ENCODE measurements at regions not wholly inside any gene's neighbourhood (a gene's known extent, or its start where the extent isn't known, plus 50 kb on each side); places are given as distances from the start of the nearest gene placed in this dataset.

GRCh38 chr1:4273747-4274146 is 373.7 kb upstream of the C1orf174 start:
- no peak overlapping the region for H3K4me2 ChIP-seq (ENCODE audit: insufficient read depth, low read length)
- no peaks in the 10 kb centered on the region for H3K9me3 ChIP-seq (ENCODE audit: low read depth, low read length)
- H2AFZ ChIP-seq (ENCODE audit: low read length), result no peak overlapping the region
- no peak for DNase-seq (ENCODE audit: insufficient read length, low spot score, missing footprints)
- H3K27me3 ChIP-seq (ENCODE audit: insufficient read depth, low read length), result no peaks in the 10 kb centered on the region
- TF ChIP-seq CTCF (IDR thresholded peaks at IDR 0.05; ENCODE audit: extremely low read depth, low read depth, low read length), result no peak
- H3K4me3 ChIP-seq (ENCODE audit: insufficient read depth, low read length), result no peak overlapping the region
- H3K27ac ChIP-seq (ENCODE audit: low read depth, low read length), result no peak overlapping the region
- no peaks in the 10 kb centered on the region for H3K36me3 ChIP-seq (ENCODE audit: insufficient read depth, low read length)
- H3K79me2 ChIP-seq (ENCODE audit: insufficient read depth, low read length), result no peaks in the 10 kb centered on the region
- no peaks in the 10 kb centered on the region for H3K4me1 ChIP-seq (ENCODE audit: insufficient read depth, low read length)
- H4K20me1 ChIP-seq (ENCODE audit: insufficient read depth, low read length), result no peaks in the 10 kb centered on the region

GRCh38 chr1:4275083-4275482 is 375.0 kb upstream of the C1orf174 start:
- no peaks in the 10 kb centered on the region for H3K9me3 ChIP-seq (ENCODE audit: low read depth, low read length)
- H3K4me3 ChIP-seq (ENCODE audit: insufficient read depth, low read length), result no peak overlapping the region
- no peaks in the 10 kb centered on the region for H3K4me1 ChIP-seq (ENCODE audit: insufficient read depth, low read length)
- H2AFZ ChIP-seq (ENCODE audit: low read length), result no peak overlapping the region
- DNase-seq (ENCODE audit: insufficient read length, low spot score, missing footprints), result no peak
- TF ChIP-seq CTCF (IDR thresholded peaks at IDR 0.05; ENCODE audit: extremely low read depth, low read depth, low read length), result no peak
- H3K27ac ChIP-seq (ENCODE audit: low read depth, low read length), result no peak overlapping the region
- H3K4me2 ChIP-seq (ENCODE audit: insufficient read depth, low read length), result no peak overlapping the region
- H3K36me3 ChIP-seq (ENCODE audit: insufficient read depth, low read length), result no peaks in the 10 kb centered on the region
- no peaks in the 10 kb centered on the region for H3K79me2 ChIP-seq (ENCODE audit: insufficient read depth, low read length)
- H3K27me3 ChIP-seq (ENCODE audit: insufficient read depth, low read length), result no peaks in the 10 kb centered on the region
- no peaks in the 10 kb centered on the region for H4K20me1 ChIP-seq (ENCODE audit: insufficient read depth, low read length)

- DNase-seq (ENCODE audit: insufficient read length, low spot score, missing footprints), result no peak
- Histone ChIP-seq H3K4me3 (ENCODE audit: insufficient read depth, low read length) (no peak overlapping the region), H3K4me2 (ENCODE audit: insufficient read depth, low read length) (no peak overlapping the region), H3K4me1 (ENCODE audit: insufficient read depth, low read length) (no peaks in the 10 kb centered on the region), H4K20me1 (ENCODE audit: insufficient read depth, low read length) (no peaks in the 10 kb centered on the region), H3K27me3 (ENCODE audit: insufficient read depth, low read length) (no peaks in the 10 kb centered on the region), H3K9me3 (ENCODE audit: low read depth, low read length) (no peaks in the 10 kb centered on the region), H2AFZ (ENCODE audit: low read length) (no peak overlapping the region), H3K36me3 (ENCODE audit: insufficient read depth, low read length) (no peaks in the 10 kb centered on the region), H3K79me2 (ENCODE audit: insufficient read depth, low read length) (no peaks in the 10 kb centered on the region), H3K27ac (ENCODE audit: low read depth, low read length) (no peak overlapping the region)
- TF ChIP-seq CTCF (IDR thresholded peaks at IDR 0.05; ENCODE audit: extremely low read depth, low read depth, low read length), result no peak
Measured at GRCh38 chr1:4276238-4276637, 376.2 kb upstream of the C1orf174 start.

GRCh38 chr1:4277598-4277997 is 376.8 kb upstream of the AJAP1 start:
- H4K20me1 ChIP-seq (ENCODE audit: insufficient read depth, low read length), result no peaks in the 10 kb centered on the region
- H3K27ac ChIP-seq (ENCODE audit: low read depth, low read length), result no peak overlapping the region
- TF ChIP-seq CTCF (IDR thresholded peaks at IDR 0.05; ENCODE audit: extremely low read depth, low read depth, low read length), result no peak
- no peak overlapping the region for H3K4me3 ChIP-seq (ENCODE audit: insufficient read depth, low read length)
- H3K79me2 ChIP-seq (ENCODE audit: insufficient read depth, low read length), result no peaks in the 10 kb centered on the region
- no peak overlapping the region for H2AFZ ChIP-seq (ENCODE audit: low read length)
- H3K9me3 ChIP-seq (ENCODE audit: low read depth, low read length), result no peaks in the 10 kb centered on the region
- no peaks in the 10 kb centered on the region for H3K4me1 ChIP-seq (ENCODE audit: insufficient read depth, low read length)
- no peak overlapping the region for H3K4me2 ChIP-seq (ENCODE audit: insufficient read depth, low read length)
- no peak for DNase-seq (ENCODE audit: insufficient read length, low spot score, missing footprints)
- no peaks in the 10 kb centered on the region for H3K27me3 ChIP-seq (ENCODE audit: insufficient read depth, low read length)
- H3K36me3 ChIP-seq (ENCODE audit: insufficient read depth, low read length), result no peaks in the 10 kb centered on the region

Data from osteoblast (primary cell).